ENCODE measurements at regions not wholly inside any gene's neighbourhood (a gene's known extent, or its start where the extent isn't known, plus 50 kb on each side); places are given as distances from the start of the nearest gene placed in this dataset.

GRCh38 chr5:2592766-2593165 is 158.7 kb downstream of the IRX2 start (continued):
- no peak for TF ChIP-seq REST (IDR thresholded peaks at IDR 0.05; ENCODE audit: unreplicated experiment)
- TF ChIP-seq EZH2phosphoT487 (IDR thresholded peaks at IDR 0.05; ENCODE audit: unreplicated experiment) = no peak

- Histone ChIP-seq H3K36me3 (ENCODE audit: insufficient read depth) (no peaks in the 10 kb centered on the region), H2AFZ (no peak overlapping the region), H3F3A (replicated peaks; ENCODE audit: low read depth) (no peaks in the 10 kb centered on the region), H3K4me3 (no peak overlapping the region), H3K27ac (ENCODE audit: low read depth) (no peak overlapping the region), H3K4me2 (no peak overlapping the region), H3K27me3 (ENCODE audit: insufficient read depth) (no peaks in the 10 kb centered on the region), H3K9me2 (ENCODE audit: insufficient read depth) (no peaks in the 10 kb centered on the region), H3K4me1 (ENCODE audit: insufficient read depth) (no peaks in the 10 kb centered on the region), H3K79me2 (replicated peaks; ENCODE audit: insufficient read depth) (no peaks in the 10 kb centered on the region), H4K20me1 (replicated peaks; ENCODE audit: insufficient read depth) (no peaks in the 10 kb centered on the region)
- H3K4me3 Mint-ChIP-seq = no peak overlapping the region
- H3K27ac Mint-ChIP-seq = no peak overlapping the region
- H3K36me3 Mint-ChIP-seq (ENCODE audit: low read depth) = no peaks in the 10 kb centered on the region
- H3K27me3 Mint-ChIP-seq (ENCODE audit: insufficient read depth, low read depth, poor library complexity) = peaks cover 3% of the 10 kb centered on the region
- no peaks in the 10 kb centered on the region for H3K4me1 Mint-ChIP-seq
- DNase-seq (ENCODE audit: low spot score) (no peak), ATAC-seq (peak; percentile 96)
- TF ChIP-seq NANOG (IDR thresholded peaks at IDR 0.05; ENCODE audit: borderline replicate concordance) (no peak), STAT1 (IDR thresholded peaks at IDR 0.05; ENCODE audit: unreplicated experiment) (no peak), ZNF462 (CRISPR knock-in tag; IDR thresholded peaks at IDR 0.05) (no peak)
- peaks cover under 1% of the 10 kb centered on the region; the same call in 1 of the 3 replicates for H3K9me3 Mint-ChIP-seq
Observed at GRCh38 chr5:2591777-2592453, 159.6 kb downstream of the IRX2 start.

Measured in GM23338 (cell line).